Fibroblast of mammary gland (primary cell): ENCODE measurements at regions not wholly inside any gene's neighbourhood (a gene's known extent, or its start where the extent isn't known, plus 50 kb on each side); places are given as distances from the start of the nearest gene placed in this dataset.

Experiments used
- DNase-seq: peaks from one replicate; pipeline ENCODE4 v3.0.0-alpha.2; 2010; ENCODE audit warnings: low read depth
- H3K4me3 ChIP-seq: 2 replicates; pipeline ENCODE4 v1.5.1; 2011; ENCODE audit warnings: low read depth, mild to moderate bottlenecking, low read length, moderate library complexity; ENCODE audit not compliant: control insufficient read depth
- CTCF ChIP-seq: conservative IDR thresholded peaks from 2 replicates; pipeline ENCODE4 v1.5.1; 2011; ENCODE audit warnings: low read depth, low read length, inconsistent platforms; ENCODE audit not compliant: control insufficient read depth, insufficient read depth

- no peak for DNase-seq
- TF ChIP-seq CTCF = no peak
- no peak overlapping the region for H3K4me3 ChIP-seq
Observed at GRCh38 chr10:4076983-4077382, 292.0 kb upstream of the KLF6 start.

- H3K4me3 ChIP-seq = no peak overlapping the region
- TF ChIP-seq CTCF = no peak
- no peak for DNase-seq
Observed at GRCh38 chr10:4075443-4075842, 290.4 kb upstream of the KLF6 start.

- DNase-seq = peak; percentile 47
- no peak overlapping the region for H3K4me3 ChIP-seq
- no peak for TF ChIP-seq CTCF
Observed at GRCh38 chr10:4074545-4075407, 289.8 kb upstream of the KLF6 start.

- H3K4me3 ChIP-seq = no peak overlapping the region
- DNase-seq = peak; percentile 95
- no peak for TF ChIP-seq CTCF
Observed at GRCh38 chr10:4073912-4074311, 288.9 kb upstream of the KLF6 start.

- no peak for DNase-seq
- H3K4me3 ChIP-seq = no peak overlapping the region
- no peak for TF ChIP-seq CTCF
Observed at GRCh38 chr10:4070921-4071660, 286.1 kb upstream of the KLF6 start.

GRCh38 chr10:4070184-4070583, 285.2 kb upstream of the KLF6 start:
- H3K4me3 ChIP-seq = no peak overlapping the region
- TF ChIP-seq CTCF = no peak
- DNase-seq = no peak

- DNase-seq = no peak
- H3K4me3 ChIP-seq = no peak overlapping the region
- TF ChIP-seq CTCF = no peak
Observed at GRCh38 chr10:4069491-4069890, 284.5 kb upstream of the KLF6 start.
